ENCODE measurements at regions not wholly inside any gene's neighbourhood (a gene's known extent, or its start where the extent isn't known, plus 50 kb on each side); places are given as distances from the start of the nearest gene placed in this dataset.
A peak's percentile ranks its signal among the peaks of the same experiment; 100 is the strongest.

- TF ChIP-seq CTCF (IDR thresholded peaks at IDR 0.05; ENCODE audit: partially characterized antibody, unreplicated experiment): no peak
- no peak for DNase-seq
- no peak overlapping the region for H3K4me3 Mint-ChIP-seq (ENCODE audit: unreplicated experiment)
- H3K27ac Mint-ChIP-seq (ENCODE audit: unreplicated experiment): no peak overlapping the region
- H3K4me1 Mint-ChIP-seq (ENCODE audit: low read depth, unreplicated experiment): peaks cover 2% of the 10 kb centered on the region
- H3K27me3 Mint-ChIP-seq (ENCODE audit: unreplicated experiment): peaks cover 2% of the 10 kb centered on the region
- H3K9me3 Mint-ChIP-seq (ENCODE audit: unreplicated experiment): peaks cover 2% of the 10 kb centered on the region
- H3K36me3 Mint-ChIP-seq (ENCODE audit: unreplicated experiment): no peaks in the 10 kb centered on the region
Observed at GRCh38 chr3:194243172-194243837, 107.4 kb downstream of the HES1 start.

- no peak for DNase-seq
- Mint-ChIP-seq H3K27me3 (ENCODE audit: unreplicated experiment) (peaks cover 2% of the 10 kb centered on the region), H3K27ac (ENCODE audit: unreplicated experiment) (no peak overlapping the region), H3K4me1 (ENCODE audit: low read depth, unreplicated experiment) (peaks cover 2% of the 10 kb centered on the region), H3K9me3 (ENCODE audit: unreplicated experiment) (peaks cover 2% of the 10 kb centered on the region), H3K4me3 (ENCODE audit: unreplicated experiment) (no peak overlapping the region), H3K36me3 (ENCODE audit: unreplicated experiment) (no peaks in the 10 kb centered on the region)
- TF ChIP-seq CTCF (IDR thresholded peaks at IDR 0.05; ENCODE audit: partially characterized antibody, unreplicated experiment): no peak
Observed at GRCh38 chr3:194244167-194244566, 107.0 kb downstream of the CPN2 start.

- Mint-ChIP-seq H3K36me3 (ENCODE audit: unreplicated experiment) (no peaks in the 10 kb centered on the region), H3K27ac (ENCODE audit: unreplicated experiment) (no peak overlapping the region), H3K4me1 (ENCODE audit: low read depth, unreplicated experiment) (peaks cover 5% of the 10 kb centered on the region), H3K4me3 (ENCODE audit: unreplicated experiment) (no peak overlapping the region), H3K9me3 (ENCODE audit: unreplicated experiment) (peaks cover 2% of the 10 kb centered on the region), H3K27me3 (ENCODE audit: unreplicated experiment) (peaks cover 6% of the 10 kb centered on the region)
- no peak for DNase-seq
- TF ChIP-seq CTCF (IDR thresholded peaks at IDR 0.05; ENCODE audit: partially characterized antibody, unreplicated experiment): no peak
Observed at GRCh38 chr3:194245474-194245873, 105.7 kb downstream of the CPN2 start.

- peaks cover 2% of the 10 kb centered on the region for H3K9me3 Mint-ChIP-seq (ENCODE audit: unreplicated experiment)
- H3K36me3 Mint-ChIP-seq (ENCODE audit: unreplicated experiment): no peaks in the 10 kb centered on the region
- no peak overlapping the region for H3K27ac Mint-ChIP-seq (ENCODE audit: unreplicated experiment)
- TF ChIP-seq CTCF (IDR thresholded peaks at IDR 0.05; ENCODE audit: partially characterized antibody, unreplicated experiment): no peak
- no peak for DNase-seq
- H3K27me3 Mint-ChIP-seq (ENCODE audit: unreplicated experiment): peaks cover 6% of the 10 kb centered on the region
- no peak overlapping the region for H3K4me3 Mint-ChIP-seq (ENCODE audit: unreplicated experiment)
- H3K4me1 Mint-ChIP-seq (ENCODE audit: low read depth, unreplicated experiment): peaks cover 8% of the 10 kb centered on the region
Observed at GRCh38 chr3:194245975-194246561, 105.1 kb downstream of the CPN2 start.

- DNase-seq: no peak
- no peak for TF ChIP-seq CTCF (IDR thresholded peaks at IDR 0.05; ENCODE audit: partially characterized antibody, unreplicated experiment)
- Mint-ChIP-seq H3K27ac (ENCODE audit: unreplicated experiment) (peak overlapping the region; percentile 39), H3K27me3 (ENCODE audit: unreplicated experiment) (peaks cover 8% of the 10 kb centered on the region), H3K4me3 (ENCODE audit: unreplicated experiment) (no peak overlapping the region), H3K36me3 (ENCODE audit: unreplicated experiment) (no peaks in the 10 kb centered on the region), H3K4me1 (ENCODE audit: low read depth, unreplicated experiment) (peaks cover 8% of the 10 kb centered on the region), H3K9me3 (ENCODE audit: unreplicated experiment) (peaks cover 2% of the 10 kb centered on the region)
Observed at GRCh38 chr3:194246709-194247349, 104.3 kb downstream of the CPN2 start.

Measured in glutamatergic neuron (in vitro differentiated cells).